ENCODE measurements at regions not wholly inside any gene's neighbourhood (a gene's known extent, or its start where the extent isn't known, plus 50 kb on each side); places are given as distances from the start of the nearest gene placed in this dataset.

- no peaks in the 10 kb centered on the region for H3K36me3 ChIP-seq (ENCODE audit: control insufficient read depth, low read depth, low read length)
- no peak overlapping the region for H3K27ac ChIP-seq (ENCODE audit: low read length)
- no peak overlapping the region for H3K4me3 ChIP-seq (ENCODE audit: low read length)
- no peaks in the 10 kb centered on the region for H3K4me1 ChIP-seq (ENCODE audit: control insufficient read depth, low read depth, low read length)
- H3K9ac ChIP-seq (ENCODE audit: low read length) = no peak overlapping the region
- H3K27me3 ChIP-seq (ENCODE audit: control insufficient read depth, insufficient read depth, low read length) = no peaks in the 10 kb centered on the region
- no peaks in the 10 kb centered on the region for H3K9me3 ChIP-seq (ENCODE audit: control insufficient read depth, low read depth, low read length)
These were observed 140.4 kb downstream of the HDGFL1 start for GRCh38 chr6:22709803-22710202.

DNA sequence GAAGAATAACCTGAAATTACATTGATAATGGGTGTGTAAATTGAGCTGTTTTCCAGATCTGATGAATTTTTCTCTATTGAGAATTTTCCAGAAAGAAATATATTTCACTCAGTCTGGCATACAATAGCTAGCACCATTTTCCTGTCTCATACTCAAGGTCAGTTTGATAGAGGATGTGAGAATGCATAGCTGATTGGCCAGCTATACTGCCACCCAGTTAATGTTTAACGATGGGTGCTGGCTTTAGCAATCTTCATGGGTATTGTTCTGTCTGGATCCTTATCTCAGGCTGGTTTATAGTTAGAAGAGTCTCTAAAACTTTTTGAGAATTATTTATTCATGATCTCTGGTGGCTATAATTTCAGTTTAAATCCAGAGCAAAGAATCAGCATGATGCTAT is 147.4 kb downstream of the HDGFL1 start:
- no peak overlapping the region for H3K4me3 ChIP-seq (ENCODE audit: low read length)
- no peaks in the 10 kb centered on the region for H3K9me3 ChIP-seq (ENCODE audit: control insufficient read depth, low read depth, low read length)

GRCh38 chr6:22717915-22718314 is 148.5 kb downstream of the HDGFL1 start:
- no peak overlapping the region for H3K9ac ChIP-seq (ENCODE audit: low read length)

More for the DNA sequence above, 147.4 kb downstream of the HDGFL1 start:
- Histone ChIP-seq H3K27me3 (ENCODE audit: control insufficient read depth, insufficient read depth, low read length) (no peaks in the 10 kb centered on the region), H3K27ac (ENCODE audit: low read length) (no peak overlapping the region), H3K36me3 (ENCODE audit: control insufficient read depth, low read depth, low read length) (no peaks in the 10 kb centered on the region), H3K4me1 (ENCODE audit: control insufficient read depth, low read depth, low read length) (peaks cover 5% of the 10 kb centered on the region), H3K9ac (ENCODE audit: low read length) (no peak overlapping the region)

GRCh38 chr6:22722913-22723312 is 153.5 kb downstream of the HDGFL1 start:
- no peak overlapping the region for H3K4me3 ChIP-seq (ENCODE audit: low read length)
- no peaks in the 10 kb centered on the region for H3K27me3 ChIP-seq (ENCODE audit: control insufficient read depth, insufficient read depth, low read length)
- peaks cover 6% of the 10 kb centered on the region for H3K9me3 ChIP-seq (ENCODE audit: control insufficient read depth, low read depth, low read length)
- H3K9ac ChIP-seq (ENCODE audit: low read length) = no peak overlapping the region
- no peaks in the 10 kb centered on the region for H3K4me1 ChIP-seq (ENCODE audit: control insufficient read depth, low read depth, low read length)
- no peak overlapping the region for H3K27ac ChIP-seq (ENCODE audit: low read length)
- H3K36me3 ChIP-seq (ENCODE audit: control insufficient read depth, low read depth, low read length) = no peaks in the 10 kb centered on the region

More at GRCh38 chr6:22717915-22718314, 148.5 kb downstream of the HDGFL1 start:
- peaks cover 4% of the 10 kb centered on the region for H3K9me3 ChIP-seq (ENCODE audit: control insufficient read depth, low read depth, low read length)
- no peaks in the 10 kb centered on the region for H3K27me3 ChIP-seq (ENCODE audit: control insufficient read depth, insufficient read depth, low read length)
- H3K4me1 ChIP-seq (ENCODE audit: control insufficient read depth, low read depth, low read length) = peaks cover 5% of the 10 kb centered on the region
- H3K27ac ChIP-seq (ENCODE audit: low read length) = no peak overlapping the region
- H3K4me3 ChIP-seq (ENCODE audit: low read length) = no peak overlapping the region
- H3K36me3 ChIP-seq (ENCODE audit: control insufficient read depth, low read depth, low read length) = no peaks in the 10 kb centered on the region

DNA sequence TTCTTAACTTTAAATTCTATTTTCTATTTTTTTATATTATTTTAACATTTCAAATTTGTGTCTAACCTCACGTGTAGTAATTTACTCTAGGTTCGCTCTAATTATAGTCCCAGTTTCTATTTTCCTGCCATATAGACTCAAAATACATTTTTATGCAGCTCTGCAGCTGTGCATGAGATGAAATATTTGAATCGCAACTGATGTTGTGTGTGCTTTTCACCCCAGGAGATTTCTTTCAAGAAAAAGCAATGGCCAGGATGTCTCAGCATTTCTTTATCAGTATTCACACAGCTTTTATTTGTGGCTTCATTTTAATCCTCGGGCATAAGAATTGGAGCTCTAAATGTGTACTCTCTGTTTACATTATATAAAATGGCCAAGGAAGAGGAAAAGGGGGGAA is 157.6 kb downstream of the HDGFL1 start:
- Histone ChIP-seq H3K9me3 (ENCODE audit: control insufficient read depth, low read depth, low read length) (peaks cover 6% of the 10 kb centered on the region), H3K36me3 (ENCODE audit: control insufficient read depth, low read depth, low read length) (no peaks in the 10 kb centered on the region), H3K4me3 (ENCODE audit: low read length) (no peak overlapping the region), H3K27ac (ENCODE audit: low read length) (no peak overlapping the region), H3K4me1 (ENCODE audit: control insufficient read depth, low read depth, low read length) (no peaks in the 10 kb centered on the region), H3K27me3 (ENCODE audit: control insufficient read depth, insufficient read depth, low read length) (no peaks in the 10 kb centered on the region), H3K9ac (ENCODE audit: low read length) (no peak overlapping the region)

DNA sequence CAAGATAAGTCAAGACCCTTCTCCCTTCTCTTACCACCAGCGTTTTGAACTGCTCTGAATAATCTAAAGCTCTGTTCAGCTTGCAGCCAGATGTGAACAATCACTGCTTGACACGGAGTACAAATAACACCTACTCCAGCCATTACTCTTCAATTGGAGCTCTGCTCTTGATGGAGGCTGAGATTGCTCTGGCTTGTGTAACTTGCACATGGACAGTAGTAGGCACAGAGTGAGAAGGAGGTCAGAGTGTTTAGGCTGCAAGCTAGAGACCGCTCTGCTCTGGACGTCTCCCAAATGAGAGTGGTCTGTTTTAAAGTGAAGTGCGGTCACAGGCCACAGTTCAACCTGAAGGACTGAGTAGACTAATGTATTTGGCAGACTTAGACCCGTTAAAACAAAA is 158.3 kb downstream of the HDGFL1 start:
- no peaks in the 10 kb centered on the region for H3K4me1 ChIP-seq (ENCODE audit: control insufficient read depth, low read depth, low read length)
- peaks cover 4% of the 10 kb centered on the region for H3K9me3 ChIP-seq (ENCODE audit: control insufficient read depth, low read depth, low read length)
- no peak overlapping the region for H3K27ac ChIP-seq (ENCODE audit: low read length)
- no peaks in the 10 kb centered on the region for H3K36me3 ChIP-seq (ENCODE audit: control insufficient read depth, low read depth, low read length)
- H3K27me3 ChIP-seq (ENCODE audit: control insufficient read depth, insufficient read depth, low read length) = no peaks in the 10 kb centered on the region
- H3K4me3 ChIP-seq (ENCODE audit: low read length) = no peak overlapping the region
- no peak overlapping the region for H3K9ac ChIP-seq (ENCODE audit: low read length)

DNA sequence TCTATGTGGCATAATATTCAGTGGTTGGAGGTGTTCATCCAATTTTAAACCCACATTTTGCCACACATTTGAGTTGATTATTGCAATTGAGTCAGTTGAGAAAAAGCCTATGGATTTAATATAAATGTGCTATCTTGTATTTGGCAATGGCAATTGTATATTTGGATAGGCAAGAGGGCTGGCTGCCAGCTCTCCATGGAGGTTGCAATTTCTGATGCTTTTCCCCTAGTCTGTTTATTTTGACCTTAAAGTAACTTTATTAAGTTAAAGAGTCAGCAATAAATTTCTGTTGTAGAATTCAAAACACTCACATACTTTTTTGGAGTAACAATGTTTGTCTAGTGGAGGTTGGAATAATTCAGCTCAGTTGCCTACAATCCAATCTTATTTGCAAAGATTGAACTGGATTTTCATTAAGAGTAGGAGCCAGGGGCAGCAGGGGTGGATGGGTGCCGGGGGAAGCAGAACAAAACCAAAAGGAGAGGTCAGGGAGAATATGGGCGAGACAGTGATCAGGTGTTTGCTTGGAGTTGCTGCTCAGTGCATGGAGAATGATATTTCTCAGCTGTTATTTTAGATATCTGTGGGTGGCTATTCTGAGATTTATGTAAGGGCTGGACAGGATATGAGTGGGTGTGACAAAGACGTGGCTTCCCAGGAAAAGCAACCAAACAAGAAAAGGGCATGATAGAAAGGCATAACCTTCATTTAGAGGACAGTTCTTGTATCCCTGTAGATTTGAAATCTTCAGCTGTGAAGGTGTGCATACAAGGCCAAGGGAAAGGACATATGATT is 163.0 kb downstream of the HDGFL1 start:
- Histone ChIP-seq H3K9ac (ENCODE audit: low read length) (no peak overlapping the region), H3K4me3 (ENCODE audit: low read length) (no peak overlapping the region), H3K27me3 (ENCODE audit: control insufficient read depth, insufficient read depth, low read length) (no peaks in the 10 kb centered on the region), H3K4me1 (ENCODE audit: control insufficient read depth, low read depth, low read length) (peaks cover 10% of the 10 kb centered on the region), H3K27ac (ENCODE audit: low read length) (no peak overlapping the region), H3K9me3 (ENCODE audit: control insufficient read depth, low read depth, low read length) (no peaks in the 10 kb centered on the region), H3K36me3 (ENCODE audit: control insufficient read depth, low read depth, low read length) (no peaks in the 10 kb centered on the region)

DNA sequence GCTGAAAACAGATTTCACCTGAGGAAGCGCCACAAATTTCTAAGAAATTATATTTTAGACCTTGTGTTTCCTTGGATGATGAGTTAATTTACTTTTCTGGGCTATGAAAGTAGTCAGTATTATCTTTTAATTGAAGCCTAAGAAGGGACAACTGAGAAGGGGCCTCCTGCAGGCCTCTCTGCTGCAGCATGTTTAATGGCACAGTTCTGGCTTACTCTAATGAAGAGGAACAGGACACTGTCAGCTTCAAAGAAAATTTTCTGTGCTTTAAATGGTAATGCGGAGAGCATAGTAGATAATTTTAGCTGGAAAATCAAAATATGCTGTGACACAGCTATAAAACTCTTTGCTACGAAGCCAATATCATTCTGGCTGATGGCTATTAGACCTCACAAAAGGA is 167.4 kb downstream of the HDGFL1 start:
- no peak overlapping the region for H3K4me3 ChIP-seq (ENCODE audit: low read length)
- H3K27me3 ChIP-seq (ENCODE audit: control insufficient read depth, insufficient read depth, low read length) = no peaks in the 10 kb centered on the region
- H3K4me1 ChIP-seq (ENCODE audit: control insufficient read depth, low read depth, low read length) = peaks cover 10% of the 10 kb centered on the region
- H3K27ac ChIP-seq (ENCODE audit: low read length) = no peak overlapping the region
- H3K36me3 ChIP-seq (ENCODE audit: control insufficient read depth, low read depth, low read length) = no peaks in the 10 kb centered on the region
- no peaks in the 10 kb centered on the region for H3K9me3 ChIP-seq (ENCODE audit: control insufficient read depth, low read depth, low read length)
- H3K9ac ChIP-seq (ENCODE audit: low read length) = no peak overlapping the region

- peaks cover 10% of the 10 kb centered on the region for H3K4me1 ChIP-seq (ENCODE audit: control insufficient read depth, low read depth, low read length)
- no peak overlapping the region for H3K27ac ChIP-seq (ENCODE audit: low read length)
- no peaks in the 10 kb centered on the region for H3K36me3 ChIP-seq (ENCODE audit: control insufficient read depth, low read depth, low read length)
- H3K9ac ChIP-seq (ENCODE audit: low read length) = no peak overlapping the region
- no peaks in the 10 kb centered on the region for H3K9me3 ChIP-seq (ENCODE audit: control insufficient read depth, low read depth, low read length)
- H3K27me3 ChIP-seq (ENCODE audit: control insufficient read depth, insufficient read depth, low read length) = no peaks in the 10 kb centered on the region
- no peak overlapping the region for H3K4me3 ChIP-seq (ENCODE audit: low read length)
These were observed 168.0 kb downstream of the HDGFL1 start for GRCh38 chr6:22737331-22737730.

DNA sequence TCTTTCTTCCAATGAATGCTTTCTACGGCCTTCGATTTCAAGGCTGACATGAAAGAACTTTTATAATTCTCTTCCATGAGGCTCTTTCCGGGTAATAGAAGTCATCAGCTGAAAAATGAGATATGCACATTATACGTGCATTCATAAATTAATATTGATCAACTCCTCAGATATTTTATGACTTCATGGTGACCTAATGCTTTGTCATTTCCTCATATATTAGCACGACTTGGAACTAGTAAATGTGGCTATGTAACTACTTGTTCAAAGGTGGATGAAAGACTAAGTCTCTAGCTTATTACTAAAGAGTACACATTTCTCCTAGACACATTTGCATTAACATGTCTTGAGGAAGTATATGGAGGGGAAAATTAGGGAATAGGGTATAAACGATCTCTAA is 168.8 kb downstream of the HDGFL1 start:
- H3K27me3 ChIP-seq (ENCODE audit: control insufficient read depth, insufficient read depth, low read length) = no peaks in the 10 kb centered on the region
- H3K9ac ChIP-seq (ENCODE audit: low read length) = no peak overlapping the region
- peaks cover 10% of the 10 kb centered on the region for H3K4me1 ChIP-seq (ENCODE audit: control insufficient read depth, low read depth, low read length)
- H3K27ac ChIP-seq (ENCODE audit: low read length) = no peak overlapping the region
- no peaks in the 10 kb centered on the region for H3K9me3 ChIP-seq (ENCODE audit: control insufficient read depth, low read depth, low read length)
- H3K4me3 ChIP-seq (ENCODE audit: low read length) = no peak overlapping the region
- no peaks in the 10 kb centered on the region for H3K36me3 ChIP-seq (ENCODE audit: control insufficient read depth, low read depth, low read length)

DNA sequence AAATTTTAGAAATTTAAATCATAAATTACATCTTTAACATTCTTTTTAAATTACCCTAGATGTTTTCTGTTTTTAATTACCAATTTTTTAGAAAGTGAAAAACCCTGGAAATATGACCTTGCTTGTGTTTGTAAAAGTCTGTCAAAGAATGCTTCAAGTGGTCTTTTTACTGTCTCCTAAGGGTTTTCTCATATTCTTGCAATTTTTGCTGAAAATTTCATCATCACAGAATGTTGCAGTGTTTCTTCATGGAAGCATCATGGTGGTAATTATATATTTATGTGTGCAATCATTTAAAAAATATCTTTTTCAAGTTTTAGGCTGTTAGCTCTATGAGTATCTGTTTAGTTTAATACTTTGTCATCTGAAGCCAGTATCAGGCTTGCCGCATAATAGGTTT is 178.2 kb downstream of the HDGFL1 start:
- no peak overlapping the region for H3K9ac ChIP-seq (ENCODE audit: low read length)
- no peak overlapping the region for H3K4me3 ChIP-seq (ENCODE audit: low read length)
- H3K36me3 ChIP-seq (ENCODE audit: control insufficient read depth, low read depth, low read length) = no peaks in the 10 kb centered on the region
- no peak overlapping the region for H3K27ac ChIP-seq (ENCODE audit: low read length)
- no peaks in the 10 kb centered on the region for H3K9me3 ChIP-seq (ENCODE audit: control insufficient read depth, low read depth, low read length)
- no peaks in the 10 kb centered on the region for H3K4me1 ChIP-seq (ENCODE audit: control insufficient read depth, low read depth, low read length)
- H3K27me3 ChIP-seq (ENCODE audit: control insufficient read depth, insufficient read depth, low read length) = no peaks in the 10 kb centered on the region

DNA sequence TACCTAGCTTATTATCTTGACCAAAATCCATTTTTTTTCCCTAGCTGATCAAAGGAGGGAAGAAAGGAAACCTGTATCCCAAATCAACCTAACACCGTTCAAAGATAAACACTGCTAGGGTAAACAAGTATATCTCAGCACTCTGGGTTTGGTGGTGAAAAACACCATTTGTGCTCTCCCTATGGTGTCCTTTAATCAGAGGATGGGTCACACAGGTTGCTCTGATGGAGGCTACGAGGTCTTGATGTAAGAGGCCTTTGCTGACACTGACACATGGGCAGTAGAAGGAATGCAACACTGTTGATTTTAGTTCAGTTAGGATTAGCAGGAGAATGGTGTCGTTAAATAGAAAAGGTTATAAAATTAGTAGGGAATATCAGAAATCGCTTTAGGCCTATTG is 179.3 kb downstream of the HDGFL1 start:
- H3K4me3 ChIP-seq (ENCODE audit: low read length) = no peak overlapping the region
- no peaks in the 10 kb centered on the region for H3K27me3 ChIP-seq (ENCODE audit: control insufficient read depth, insufficient read depth, low read length)
- no peaks in the 10 kb centered on the region for H3K36me3 ChIP-seq (ENCODE audit: control insufficient read depth, low read depth, low read length)
- H3K9ac ChIP-seq (ENCODE audit: low read length) = no peak overlapping the region
- no peak overlapping the region for H3K27ac ChIP-seq (ENCODE audit: low read length)
- H3K9me3 ChIP-seq (ENCODE audit: control insufficient read depth, low read depth, low read length) = no peaks in the 10 kb centered on the region
- no peaks in the 10 kb centered on the region for H3K4me1 ChIP-seq (ENCODE audit: control insufficient read depth, low read depth, low read length)
